ENCODE measurements at regions not wholly inside any gene's neighbourhood (a gene's known extent, or its start where the extent isn't known, plus 50 kb on each side); places are given as distances from the start of the nearest gene placed in this dataset.
"Not testable (repeated sequence)": the region's sequence is repeated elsewhere in the genome, so short reads cannot be mapped to it uniquely, and the experiment has no call there.

- H3K36me3 ChIP-seq; H3K27me3 ChIP-seq (ENCODE audit: low read depth); intact Hi-C loops (cut with micrococcal nuclease); H3K4me1 ChIP-seq; H3K4me3 ChIP-seq; H3K27ac ChIP-seq (replicated peaks); H3K9me3 ChIP-seq (replicated peaks); DNase-seq: not testable (repeated sequence)
Observed at GRCh38 chr1:120608314-120609014, 115.3 kb upstream of the NBPF26 start.

GRCh38 chr1:120609015-120609573, 114.7 kb upstream of the NBPF26 start:
- H3K9me3 ChIP-seq (replicated peaks); H3K4me1 ChIP-seq; H3K27me3 ChIP-seq (ENCODE audit: low read depth); DNase-seq; H3K36me3 ChIP-seq; intact Hi-C loops (cut with micrococcal nuclease); H3K4me3 ChIP-seq; H3K27ac ChIP-seq (replicated peaks): not testable (repeated sequence)

GRCh38 chr1:120609834-120610233, 113.9 kb upstream of the NBPF26 start:
- DNase-seq; intact Hi-C loops (cut with micrococcal nuclease); H3K27ac ChIP-seq (replicated peaks); H3K9me3 ChIP-seq (replicated peaks); H3K4me1 ChIP-seq; H3K27me3 ChIP-seq (ENCODE audit: low read depth); H3K36me3 ChIP-seq; H3K4me3 ChIP-seq: not testable (repeated sequence)

GRCh38 chr1:120614931-120615639, 108.7 kb upstream of the NBPF26 start:
- H3K4me1 ChIP-seq; H3K4me3 ChIP-seq; DNase-seq; H3K27me3 ChIP-seq (ENCODE audit: low read depth); H3K27ac ChIP-seq (replicated peaks); H3K36me3 ChIP-seq; intact Hi-C loops (cut with micrococcal nuclease); H3K9me3 ChIP-seq (replicated peaks): not testable (repeated sequence)

- H3K36me3 ChIP-seq; H3K27me3 ChIP-seq (ENCODE audit: low read depth); H3K4me1 ChIP-seq; H3K4me3 ChIP-seq; DNase-seq; intact Hi-C loops (cut with micrococcal nuclease); H3K9me3 ChIP-seq (replicated peaks); H3K27ac ChIP-seq (replicated peaks): not testable (repeated sequence)
Observed at GRCh38 chr1:120617493-120617892, 106.3 kb upstream of the NBPF26 start.

GRCh38 chr1:120619867-120620692, 103.7 kb upstream of the NBPF26 start:
- not testable (repeated sequence) for H3K27ac ChIP-seq (replicated peaks); H3K4me1 ChIP-seq; H3K4me3 ChIP-seq

GRCh38 chr1:120620693-120620969, 103.1 kb upstream of the NBPF26 start:
- H3K27ac ChIP-seq (replicated peaks); H3K4me1 ChIP-seq; intact Hi-C loops (cut with micrococcal nuclease); H3K4me3 ChIP-seq; H3K27me3 ChIP-seq (ENCODE audit: low read depth); H3K9me3 ChIP-seq (replicated peaks); H3K36me3 ChIP-seq; DNase-seq: not testable (repeated sequence)

More at GRCh38 chr1:120619867-120620692, 103.7 kb upstream of the NBPF26 start:
- H3K27me3 ChIP-seq (ENCODE audit: low read depth); DNase-seq; H3K9me3 ChIP-seq (replicated peaks); intact Hi-C loops (cut with micrococcal nuclease); H3K36me3 ChIP-seq: not testable (repeated sequence)

- H3K27me3 ChIP-seq (ENCODE audit: low read depth); H3K27ac ChIP-seq (replicated peaks); H3K4me1 ChIP-seq; intact Hi-C loops (cut with micrococcal nuclease); H3K9me3 ChIP-seq (replicated peaks); H3K36me3 ChIP-seq; DNase-seq; H3K4me3 ChIP-seq: not testable (repeated sequence)
Observed at GRCh38 chr1:120621278-120621677, 102.5 kb upstream of the NBPF26 start.

- H3K9me3 ChIP-seq (replicated peaks); H3K27ac ChIP-seq (replicated peaks); H3K36me3 ChIP-seq; H3K4me1 ChIP-seq; DNase-seq; intact Hi-C loops (cut with micrococcal nuclease); H3K4me3 ChIP-seq; H3K27me3 ChIP-seq (ENCODE audit: low read depth): not testable (repeated sequence)
Observed at GRCh38 chr1:120623539-120623938, 100.2 kb upstream of the NBPF26 start.

- DNase-seq; intact Hi-C loops (cut with micrococcal nuclease); H3K27ac ChIP-seq (replicated peaks); H3K4me1 ChIP-seq; H3K4me3 ChIP-seq; H3K27me3 ChIP-seq (ENCODE audit: low read depth); H3K36me3 ChIP-seq; H3K9me3 ChIP-seq (replicated peaks): not testable (repeated sequence)
Observed at GRCh38 chr1:120624565-120625064, 99.1 kb upstream of the NBPF26 start.

GRCh38 chr1:120629832-120630455, 93.8 kb upstream of the NBPF26 start:
- H3K27me3 ChIP-seq (ENCODE audit: low read depth); H3K4me1 ChIP-seq; H3K36me3 ChIP-seq; H3K27ac ChIP-seq (replicated peaks); intact Hi-C loops (cut with micrococcal nuclease); H3K4me3 ChIP-seq; DNase-seq; H3K9me3 ChIP-seq (replicated peaks): not testable (repeated sequence)

GRCh38 chr1:120634816-120635806, 88.6 kb upstream of the NBPF26 start:
- intact Hi-C loops (cut with micrococcal nuclease); H3K4me3 ChIP-seq; H3K9me3 ChIP-seq (replicated peaks); H3K27ac ChIP-seq (replicated peaks); H3K27me3 ChIP-seq (ENCODE audit: low read depth); DNase-seq; H3K4me1 ChIP-seq; H3K36me3 ChIP-seq: not testable (repeated sequence)

All from left ventricle myocardium inferior (tissue), 1 donor.